Left ventricle myocardium inferior (tissue), 1 donor: ENCODE measurements at regions not wholly inside any gene's neighbourhood (a gene's known extent, or its start where the extent isn't known, plus 50 kb on each side); places are given as distances from the start of the nearest gene placed in this dataset.

Source experiments
- DNase-seq: peaks from one replicate; pipeline ENCODE4 v3.0.0-alpha.2; 2020
- H3K27ac ChIP-seq: fragments of 200-600 bp; replicated peaks from 2 replicates; pipeline ENCODE4 v1.8.0; 2021
- H3K27me3 ChIP-seq: fragments of 200-600 bp; 2 replicates; pipeline ENCODE4 v1.8.0; 2021; ENCODE audit warnings: low read depth
- H3K36me3 ChIP-seq: fragments of 200-600 bp; 2 replicates; pipeline ENCODE4 v1.8.0; 2021
- H3K4me1 ChIP-seq: fragments of 200-600 bp; 2 replicates; pipeline ENCODE4 v1.8.0; 2021
- H3K4me3 ChIP-seq: fragments of 200-600 bp; 2 replicates; pipeline ENCODE4 v1.8.0; 2021; ENCODE audit warnings: mild to moderate bottlenecking, moderate library complexity
- H3K9me3 ChIP-seq: fragments of 200-600 bp; replicated peaks from 2 replicates; pipeline ENCODE4 v1.8.0; 2021
- intact Hi-C: fragments of 100-400 bp; cut with micrococcal nuclease; formaldehyde crosslinking; loops from one replicate; pipeline ENCODE4 v1.11.0; 2022
- TF ChIP-seq, protein P1 (sequence below): fragments of 200-600 bp; IDR thresholded peaks from 2 replicates; pipeline ENCODE4 v1.8.0; 2021; ENCODE audit warnings: antibody characterized with exemption, mild to moderate bottlenecking, borderline replicate concordance
- donor health status: DM: no; HTN: yes; CAD: no; lungs with severe emphysema.

DNA sequence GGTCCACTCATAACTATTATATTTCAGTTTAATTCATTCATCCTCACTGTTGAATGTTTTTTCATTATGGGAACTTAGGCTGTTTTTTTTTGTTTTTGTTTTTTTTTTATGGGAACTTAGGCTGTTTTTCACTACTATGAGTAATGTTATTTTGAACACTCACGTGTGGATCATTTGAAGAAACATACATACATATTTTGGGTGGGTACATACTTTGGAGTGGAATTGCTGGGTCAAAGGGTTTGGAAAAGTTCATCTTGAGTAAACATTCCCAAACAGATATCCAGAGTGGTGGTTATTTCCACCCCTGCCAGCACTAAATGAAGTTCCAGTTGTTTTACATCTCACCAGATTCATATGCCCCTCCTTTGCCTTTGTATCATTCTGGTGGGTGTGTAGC is 584.4 kb downstream of the PSAT1 start:
- Histone ChIP-seq H3K4me1 (no peaks in the 10 kb centered on the region), H3K36me3 (no peaks in the 10 kb centered on the region), H3K27me3 (no peaks in the 10 kb centered on the region), H3K27ac (no peak overlapping the region), H3K4me3 (no peak overlapping the region), H3K9me3 (no peaks in the 10 kb centered on the region)
- intact Hi-C loops = no loop called here
- TF ChIP-seq, protein P1, sequence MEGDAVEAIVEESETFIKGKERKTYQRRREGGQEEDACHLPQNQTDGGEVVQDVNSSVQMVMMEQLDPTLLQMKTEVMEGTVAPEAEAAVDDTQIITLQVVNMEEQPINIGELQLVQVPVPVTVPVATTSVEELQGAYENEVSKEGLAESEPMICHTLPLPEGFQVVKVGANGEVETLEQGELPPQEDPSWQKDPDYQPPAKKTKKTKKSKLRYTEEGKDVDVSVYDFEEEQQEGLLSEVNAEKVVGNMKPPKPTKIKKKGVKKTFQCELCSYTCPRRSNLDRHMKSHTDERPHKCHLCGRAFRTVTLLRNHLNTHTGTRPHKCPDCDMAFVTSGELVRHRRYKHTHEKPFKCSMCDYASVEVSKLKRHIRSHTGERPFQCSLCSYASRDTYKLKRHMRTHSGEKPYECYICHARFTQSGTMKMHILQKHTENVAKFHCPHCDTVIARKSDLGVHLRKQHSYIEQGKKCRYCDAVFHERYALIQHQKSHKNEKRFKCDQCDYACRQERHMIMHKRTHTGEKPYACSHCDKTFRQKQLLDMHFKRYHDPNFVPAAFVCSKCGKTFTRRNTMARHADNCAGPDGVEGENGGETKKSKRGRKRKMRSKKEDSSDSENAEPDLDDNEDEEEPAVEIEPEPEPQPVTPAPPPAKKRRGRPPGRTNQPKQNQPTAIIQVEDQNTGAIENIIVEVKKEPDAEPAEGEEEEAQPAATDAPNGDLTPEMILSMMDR = no peak
- DNase-seq = no peak

DNA sequence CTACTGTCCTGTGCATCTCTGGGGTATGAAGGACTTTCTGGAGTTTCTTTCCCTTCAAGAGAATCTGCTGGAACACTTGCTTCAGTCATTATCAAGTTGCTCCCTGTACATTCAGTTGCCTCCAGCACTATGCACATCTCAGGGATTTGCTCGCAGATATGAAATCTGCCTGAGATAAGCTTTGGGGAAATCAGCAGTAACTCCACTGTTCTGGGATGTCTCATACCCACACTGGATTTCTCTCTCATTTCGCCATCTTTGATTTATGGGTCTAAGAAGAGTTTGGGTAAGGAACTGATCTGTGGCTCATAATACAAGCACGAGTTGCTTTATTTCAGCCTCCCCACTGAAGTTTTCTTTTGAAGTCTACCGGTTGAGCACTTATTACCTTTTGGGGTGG is 585.6 kb downstream of the PSAT1 start:
- TF ChIP-seq, protein P1 = no peak
- H3K36me3 ChIP-seq = no peaks in the 10 kb centered on the region
- no peaks in the 10 kb centered on the region for H3K4me1 ChIP-seq
- no peak overlapping the region for H3K27ac ChIP-seq
- no peaks in the 10 kb centered on the region for H3K9me3 ChIP-seq
- intact Hi-C loops = no loop called here
- no peaks in the 10 kb centered on the region for H3K27me3 ChIP-seq
- H3K4me3 ChIP-seq = no peak overlapping the region
- DNase-seq = no peak

DNA sequence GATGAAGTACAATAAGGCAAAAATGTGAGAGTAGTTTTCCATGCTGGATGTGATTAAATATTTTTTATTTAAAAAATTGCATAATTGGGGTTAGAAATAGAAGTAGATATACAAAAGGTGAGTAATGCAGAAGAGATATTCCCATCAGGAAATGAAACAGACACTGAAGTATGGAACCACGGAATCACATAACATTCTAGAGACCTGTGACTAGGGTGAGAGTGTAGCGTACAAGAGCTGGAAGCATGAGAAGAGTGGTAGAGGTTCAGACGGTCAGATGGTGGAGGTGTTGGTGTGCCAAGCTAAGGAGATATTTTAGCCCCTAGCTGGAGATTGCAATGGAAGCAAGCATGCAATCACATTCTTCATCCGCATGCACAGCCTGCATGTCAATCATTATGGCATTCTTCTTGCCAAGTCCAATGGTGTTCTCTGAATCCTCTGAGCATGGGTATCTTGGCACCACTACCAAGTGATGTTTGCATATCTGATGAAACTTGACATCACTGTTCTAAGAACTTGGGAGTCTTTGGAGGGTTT is 587.8 kb downstream of the PSAT1 start:
- H3K9me3 ChIP-seq = no peaks in the 10 kb centered on the region
- intact Hi-C loops = no loop called here

DNA sequence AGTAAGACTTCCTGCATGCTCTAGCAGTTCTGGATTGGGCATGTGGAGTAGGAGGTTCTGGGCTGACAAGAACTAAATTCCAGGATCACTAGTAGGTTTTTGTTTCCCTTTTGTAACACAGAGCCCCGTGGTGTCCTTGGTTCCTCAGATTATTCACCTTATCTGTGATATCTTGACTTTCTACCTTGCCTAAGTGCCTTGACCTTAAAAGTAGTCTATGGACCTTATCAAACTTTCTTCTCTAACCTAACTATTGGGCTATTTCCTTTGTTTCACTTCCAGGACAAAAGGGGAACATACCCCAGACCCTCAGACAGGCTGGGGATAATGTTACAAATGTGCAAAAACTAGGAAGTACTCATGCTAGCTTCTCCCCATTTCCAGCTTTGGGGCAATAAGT is 595.3 kb downstream of the PSAT1 start:
- Histone ChIP-seq H3K4me3 (no peak overlapping the region), H3K36me3 (no peaks in the 10 kb centered on the region), H3K27ac (no peak overlapping the region), H3K9me3 (peaks cover 17% of the 10 kb centered on the region), H3K4me1 (no peaks in the 10 kb centered on the region), H3K27me3 (no peaks in the 10 kb centered on the region)
- no peak for DNase-seq
- intact Hi-C loops = no loop called here
- TF ChIP-seq, protein P1 = no peak

More for the DNA sequence above, 587.8 kb downstream of the PSAT1 start:
- no peaks in the 10 kb centered on the region for H3K36me3 ChIP-seq
- no peak overlapping the region for H3K27ac ChIP-seq
- TF ChIP-seq, protein P1 = no peak
- H3K27me3 ChIP-seq = no peaks in the 10 kb centered on the region
- no peaks in the 10 kb centered on the region for H3K4me1 ChIP-seq
- H3K4me3 ChIP-seq = no peak overlapping the region
- no peak for DNase-seq

DNA sequence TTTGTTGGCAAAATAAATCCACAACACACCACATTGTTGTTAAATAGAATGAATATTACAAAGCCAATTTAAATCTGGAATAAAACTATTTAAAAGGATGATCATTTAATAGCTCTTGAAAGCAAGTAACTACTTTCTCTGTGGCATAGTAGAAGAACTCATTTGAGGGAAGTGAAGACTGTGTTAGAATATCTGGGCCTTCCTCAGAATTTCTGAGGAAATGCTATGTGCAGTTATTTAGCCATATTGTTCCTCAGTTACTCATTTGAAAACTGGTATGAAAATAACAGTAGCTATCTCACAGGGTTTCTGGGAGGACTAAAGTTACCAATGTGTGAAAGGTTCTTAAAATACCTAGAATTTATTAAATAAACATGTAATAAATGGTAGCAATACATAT is 595.8 kb downstream of the PSAT1 start:
- no peaks in the 10 kb centered on the region for H3K36me3 ChIP-seq
- H3K9me3 ChIP-seq = peaks cover 17% of the 10 kb centered on the region
- no peak overlapping the region for H3K4me3 ChIP-seq
- H3K27ac ChIP-seq = no peak overlapping the region
- H3K4me1 ChIP-seq = no peaks in the 10 kb centered on the region
- TF ChIP-seq, protein P1 = no peak
- intact Hi-C loops = no loop called here
- H3K27me3 ChIP-seq = no peaks in the 10 kb centered on the region
- no peak for DNase-seq
